CD14-positive monocyte (primary cell): ENCODE measurements at regions not wholly inside any gene's neighbourhood (a gene's known extent, or its start where the extent isn't known, plus 50 kb on each side); places are given as distances from the start of the nearest gene placed in this dataset.

Experiments
- DNase-seq, 3 donors: peaks; one replicate each; pipeline ENCODE4 v3.0.0-alpha.2; 2011 to 2022
- H2AFZ ChIP-seq: 2 replicates; pipeline ENCODE4 v1.6.0; 2012; ENCODE audit warnings: mild to moderate bottlenecking, low read depth, low read length, inconsistent platforms; ENCODE audit not compliant: insufficient read depth, poor library complexity, severe bottlenecking
- H3K27ac ChIP-seq, 2 donors: 1 replicate in 1 of 2; 2 replicates in 1 of 2; pipeline ENCODE4 v1.5.1; 2012 to 2013; ENCODE audit warnings: low read length in 2 of 2, control low read depth in 1 of 2, inconsistent platforms in 1 of 2, low read depth in 1 of 2, mild to moderate bottlenecking in 1 of 2
- H3K27me3 ChIP-seq, 2 donors: one replicate each; pipeline versions ENCODE4 v1.6.0 to v1.6.1; 2011 to 2013; ENCODE audit warnings: low read length in 2 of 2; ENCODE audit not compliant: control insufficient read depth in 2 of 2, insufficient read depth in 2 of 2
- H3K36me3 ChIP-seq, 2 donors: replicated peaks in 1 of 2; 1 replicate in 1 of 2; 2 replicates in 1 of 2; pipeline versions ENCODE4 v1.5.1 to v1.6.1; 2012 to 2013; ENCODE audit warnings: low read length in 2 of 2, control low read depth in 1 of 2, inconsistent platforms in 1 of 2, mild to moderate bottlenecking in 1 of 2; ENCODE audit not compliant: insufficient read depth in 2 of 2, control insufficient read depth in 1 of 2
- H3K4me1 ChIP-seq, 2 donors: 1 replicate in 1 of 2; 2 replicates in 1 of 2; pipeline versions ENCODE4 v1.5.1 to v1.6.1; 2012 to 2013; ENCODE audit warnings: low read length in 2 of 2, control low read depth in 1 of 2, inconsistent platforms in 1 of 2, mild to moderate bottlenecking in 1 of 2, moderate library complexity in 1 of 2; ENCODE audit not compliant: insufficient read depth in 2 of 2, control insufficient read depth in 1 of 2
- H3K4me2 ChIP-seq: replicated peaks from 2 replicates; pipeline ENCODE3; 2012; ENCODE audit warnings: low read length, moderate library complexity, mild to moderate bottlenecking; ENCODE audit not compliant: poor library complexity, severe bottlenecking; ENCODE audit errors: extremely low read depth
- H3K4me3 ChIP-seq, 3 experiments: fragments of 200-600 bp in 1 of 3; sonication (generic) in 1 of 3; replicated peaks in 1 of 3; 1 replicate in 2 of 3; 2 replicates in 1 of 3; pipeline ENCODE4 v1.5.1; 2011 to 2013; ENCODE audit warnings: low read length in 3 of 3, mild to moderate bottlenecking in 3 of 3, control low read depth in 2 of 3, low read depth in 2 of 3, inconsistent platforms in 1 of 3, moderate library complexity in 1 of 3
- H3K79me2 ChIP-seq: 2 replicates; pipeline ENCODE4 v1.6.0; 2012; ENCODE audit warnings: mild to moderate bottlenecking, control low read depth, inconsistent platforms, low read length, moderate library complexity; ENCODE audit not compliant: insufficient read depth
- H3K9ac ChIP-seq: 2 replicates; pipeline ENCODE4 v1.6.0; 2017; ENCODE audit warnings: low read length, mild to moderate bottlenecking; ENCODE audit not compliant: insufficient read depth, poor library complexity, severe bottlenecking
- H3K9me3 ChIP-seq, 2 donors: replicated peaks in 1 of 2; 1 replicate in 1 of 2; 2 replicates in 1 of 2; pipeline versions ENCODE4 v1.5.1 to v1.6.1; 2012 to 2013; ENCODE audit warnings: low read length in 2 of 2, control low read depth in 1 of 2; ENCODE audit not compliant: control insufficient read depth in 1 of 2, insufficient read depth in 1 of 2
- H4K20me1 ChIP-seq: 2 replicates; pipeline ENCODE4 v1.6.0; 2012; ENCODE audit warnings: mild to moderate bottlenecking, low read length, control low read depth, moderate library complexity; ENCODE audit not compliant: insufficient read depth
- H3K27ac Mint-ChIP-seq, 7 donors: one replicate each; pipeline ENCODE4 v1.8.0; 2020; ENCODE audit warnings: mild to moderate bottlenecking in 7 of 7, mixed read lengths in 7 of 7, moderate library complexity in 6 of 7, inconsistent platforms in 2 of 7
- H3K27me3 Mint-ChIP-seq, 3 donors: one replicate each; pipeline ENCODE4 v1.8.0; 2021 to 2022; ENCODE audit warnings: low read depth in 3 of 3, mild to moderate bottlenecking in 3 of 3, mixed read lengths in 3 of 3, moderate library complexity in 3 of 3, inconsistent platforms in 1 of 3
- H3K36me3 Mint-ChIP-seq, 2 donors: one replicate each; pipeline ENCODE4 v1.8.0; 2020; ENCODE audit warnings: mixed read lengths in 2 of 2, inconsistent platforms in 1 of 2, mild to moderate bottlenecking in 1 of 2
- H3K4me1 Mint-ChIP-seq: one replicate; pipeline ENCODE4 v1.8.0; 2020; ENCODE audit warnings: mild to moderate bottlenecking, mixed read lengths
- H3K4me3 Mint-ChIP-seq, 2 donors: one replicate each; pipeline ENCODE4 v1.8.0; 2020; ENCODE audit warnings: mild to moderate bottlenecking in 2 of 2, mixed read lengths in 2 of 2, moderate library complexity in 1 of 2
- H3K9me3 Mint-ChIP-seq, 7 donors: one replicate each; pipeline ENCODE4 v1.8.0; 2020 to 2022; ENCODE audit warnings: mixed read lengths in 7 of 7, mild to moderate bottlenecking in 6 of 7, moderate library complexity in 6 of 7, inconsistent platforms in 2 of 7
- WGBS: methylation state at CpG from one replicate; pipeline ENCODE4 v1.1.5; 2013; ENCODE audit warnings: missing lambda C conversion rate; ENCODE audit not compliant: insufficient coverage; 5-methylcytosine and 5-hydroxymethylcytosine counted together
- intact Hi-C, 2 donors: fragments of 100-400 bp; cut with micrococcal nuclease; formaldehyde crosslinking; loops; one replicate each; pipeline versions ENCODE4 v1.15.0 to v1.15.1; 2023
- TF ChIP-seq, protein P1 (sequence below): fragments of 200-600 bp; IDR thresholded peaks from one replicate; pipeline ENCODE4 v1.8.0; 2022; ENCODE audit warnings: antibody characterized with exemption, mild to moderate bottlenecking

DNA sequence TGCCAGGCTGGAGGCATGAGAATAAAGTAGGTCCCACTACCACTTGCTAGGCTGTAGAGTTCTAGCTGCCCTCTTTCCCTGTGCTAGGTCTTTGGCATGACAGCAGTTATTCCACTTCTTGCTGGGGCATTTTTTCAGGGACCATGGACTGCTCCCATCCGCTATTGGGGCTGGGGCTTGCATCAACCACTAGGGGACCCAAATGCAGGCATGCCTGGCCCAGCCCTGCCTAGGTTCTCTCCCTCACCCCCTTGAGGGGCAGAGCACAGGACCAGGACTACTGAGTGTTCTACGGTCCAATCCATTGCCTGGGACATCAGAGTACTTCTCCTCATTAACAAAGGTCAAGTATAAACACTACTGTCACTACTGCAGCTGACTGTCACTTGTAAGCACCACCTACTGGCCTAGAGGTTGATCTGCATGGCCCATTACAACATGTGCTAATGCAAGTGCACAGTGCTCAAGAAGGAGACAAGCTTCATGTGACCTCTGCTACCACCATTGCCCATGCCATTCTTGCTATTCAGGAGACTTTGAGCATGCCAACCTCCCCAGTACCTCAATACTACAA lies 270.5 kb downstream of the MBNL1 start:
- Histone ChIP-seq H3K79me2 (no peaks in the 10 kb centered on the region), H3K4me3 (no peak overlapping the region), H3K9ac (no peak overlapping the region), H3K36me3 (no peaks in the 10 kb centered on the region), H3K4me2 (no peak overlapping the region), H3K4me1 (no peaks in the 10 kb centered on the region), H3K27ac (no peak overlapping the region), H2AFZ (no peak overlapping the region), H3K27me3 (no peaks in the 10 kb centered on the region), H4K20me1 (no peaks in the 10 kb centered on the region), H3K9me3 (peaks cover 16% of the 10 kb centered on the region in 2 donors)
- Mint-ChIP-seq H3K4me3 (no peak overlapping the region), H3K27ac (no peak overlapping the region), H3K27me3 (peaks cover 0 to 3% (median 3%) of the 10 kb centered on the region in 3 donors), H3K36me3 (peaks cover 0 to 3% of the 10 kb centered on the region in 2 donors), H3K4me1 (peaks cover 2% of the 10 kb centered on the region), H3K9me3 (peaks cover 8 to 37% (median 29%) of the 10 kb centered on the region in 7 donors)
- TF ChIP-seq, protein P1, sequence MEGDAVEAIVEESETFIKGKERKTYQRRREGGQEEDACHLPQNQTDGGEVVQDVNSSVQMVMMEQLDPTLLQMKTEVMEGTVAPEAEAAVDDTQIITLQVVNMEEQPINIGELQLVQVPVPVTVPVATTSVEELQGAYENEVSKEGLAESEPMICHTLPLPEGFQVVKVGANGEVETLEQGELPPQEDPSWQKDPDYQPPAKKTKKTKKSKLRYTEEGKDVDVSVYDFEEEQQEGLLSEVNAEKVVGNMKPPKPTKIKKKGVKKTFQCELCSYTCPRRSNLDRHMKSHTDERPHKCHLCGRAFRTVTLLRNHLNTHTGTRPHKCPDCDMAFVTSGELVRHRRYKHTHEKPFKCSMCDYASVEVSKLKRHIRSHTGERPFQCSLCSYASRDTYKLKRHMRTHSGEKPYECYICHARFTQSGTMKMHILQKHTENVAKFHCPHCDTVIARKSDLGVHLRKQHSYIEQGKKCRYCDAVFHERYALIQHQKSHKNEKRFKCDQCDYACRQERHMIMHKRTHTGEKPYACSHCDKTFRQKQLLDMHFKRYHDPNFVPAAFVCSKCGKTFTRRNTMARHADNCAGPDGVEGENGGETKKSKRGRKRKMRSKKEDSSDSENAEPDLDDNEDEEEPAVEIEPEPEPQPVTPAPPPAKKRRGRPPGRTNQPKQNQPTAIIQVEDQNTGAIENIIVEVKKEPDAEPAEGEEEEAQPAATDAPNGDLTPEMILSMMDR: no peak
- intact Hi-C loops: no loop called here
- WGBS: 100% methylated on average over 2 of the region's 2 CpGs
- DNase-seq: no peak

DNA sequence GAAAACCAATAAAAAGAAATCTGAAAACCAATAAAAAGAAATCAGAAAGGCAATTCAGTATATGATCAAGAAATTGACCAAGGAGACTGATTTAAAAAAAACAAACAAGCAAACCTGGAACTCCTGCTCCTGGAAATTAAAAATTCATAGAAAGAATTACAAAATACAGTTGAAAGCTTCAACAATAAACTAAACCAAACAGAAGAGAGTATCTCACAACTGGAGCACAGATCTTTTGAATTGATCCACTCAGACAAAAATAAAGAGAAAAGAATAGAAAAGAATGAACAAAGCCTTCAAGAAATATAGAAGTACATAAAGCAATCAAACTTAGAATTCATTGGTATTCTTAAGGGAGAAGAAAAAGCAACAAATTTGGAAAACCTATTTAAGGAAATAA lies 271.4 kb downstream of the MBNL1 start:
- Mint-ChIP-seq H3K9me3 (peaks cover 8 to 37% (median 30%) of the 10 kb centered on the region in 7 donors), H3K27ac (no peak overlapping the region), H3K27me3 (peaks cover 0 to 3% (median 3%) of the 10 kb centered on the region in 3 donors), H3K36me3 (peaks cover 0 to 3% of the 10 kb centered on the region in 2 donors), H3K4me1 (peaks cover 2% of the 10 kb centered on the region), H3K4me3 (no peak overlapping the region)
- no peaks in the 10 kb centered on the region for H3K36me3 ChIP-seq
- H3K79me2 ChIP-seq: no peaks in the 10 kb centered on the region
- no peaks in the 10 kb centered on the region for H3K27me3 ChIP-seq
- H3K9ac ChIP-seq: no peak overlapping the region
- H2AFZ ChIP-seq: no peak overlapping the region
- DNase-seq: no peak
- H3K9me3 ChIP-seq: peaks cover 16% of the 10 kb centered on the region in 2 donors
- H3K27ac ChIP-seq: no peak overlapping the region
- H4K20me1 ChIP-seq: no peaks in the 10 kb centered on the region
- no peak overlapping the region for H3K4me2 ChIP-seq
- no peak overlapping the region for H3K4me3 ChIP-seq
- no peaks in the 10 kb centered on the region for H3K4me1 ChIP-seq
- TF ChIP-seq, protein P1: no peak
- intact Hi-C loops: no loop called here
